GM19372 (cell line): ENCODE measurements at regions not wholly inside any gene's neighbourhood (a gene's known extent, or its start where the extent isn't known, plus 50 kb on each side); places are given as distances from the start of the nearest gene placed in this dataset.

Experiments
- ATAC-seq: cut with Tn5 transposase; IDR thresholded peaks from one replicate; pipeline ENCODE4 v1.9.1; 2021; ENCODE audit warnings: mild to moderate bottlenecking, low read depth, moderate library complexity; ENCODE audit not compliant: unreplicated experiment

- no peak for ATAC-seq
Observed at GRCh38 chr18:66769375-66769774, 165.5 kb upstream of the CDH19 start.

- ATAC-seq = no peak
Observed at GRCh38 chr18:66764230-66764629, 160.3 kb upstream of the CDH19 start.

- no peak for ATAC-seq
Observed at GRCh38 chr18:66761166-66761565, 157.3 kb upstream of the CDH19 start.

GRCh38 chr18:66760559-66760958 lies 156.7 kb upstream of the CDH19 start:
- no peak for ATAC-seq

- ATAC-seq = no peak
Observed at GRCh38 chr18:66759050-66759828, 155.3 kb upstream of the CDH19 start.

GRCh38 chr18:66757946-66758345 lies 154.1 kb upstream of the CDH19 start:
- ATAC-seq = no peak

GRCh38 chr18:66754335-66754734 lies 150.4 kb upstream of the CDH19 start:
- no peak for ATAC-seq

- no peak for ATAC-seq
Observed at GRCh38 chr18:66752733-66753132, 148.8 kb upstream of the CDH19 start.

GRCh38 chr18:66749481-66750035 lies 145.7 kb upstream of the CDH19 start:
- no peak for ATAC-seq

- no peak for ATAC-seq
Observed at GRCh38 chr18:66749030-66749429, 145.1 kb upstream of the CDH19 start.

GRCh38 chr18:66742832-66743231 lies 138.9 kb upstream of the CDH19 start:
- ATAC-seq = no peak

- ATAC-seq = no peak
Observed at GRCh38 chr18:66735933-66736332, 132.0 kb upstream of the CDH19 start.

GRCh38 chr18:66734451-66734850 lies 130.6 kb upstream of the CDH19 start:
- no peak for ATAC-seq

- no peak for ATAC-seq
Observed at GRCh38 chr18:66731890-66732289, 128.0 kb upstream of the CDH19 start.

- ATAC-seq = no peak
Observed at GRCh38 chr18:66729442-66730239, 125.8 kb upstream of the CDH19 start.

GRCh38 chr18:66728951-66729350 lies 125.1 kb upstream of the CDH19 start:
- ATAC-seq = no peak

- no peak for ATAC-seq
Observed at GRCh38 chr18:66727991-66728390, 124.1 kb upstream of the CDH19 start.

GRCh38 chr18:66724664-66725356 lies 120.9 kb upstream of the CDH19 start:
- no peak for ATAC-seq

GRCh38 chr18:66722671-66723070 lies 118.8 kb upstream of the CDH19 start:
- ATAC-seq = no peak

GRCh38 chr18:66708646-66709045 lies 104.8 kb upstream of the CDH19 start:
- no peak for ATAC-seq

- no peak for ATAC-seq
Observed at GRCh38 chr18:66707473-66707872, 103.6 kb upstream of the CDH19 start.
